Transverse colon (tissue), 4 donors: ENCODE measurements at regions not wholly inside any gene's neighbourhood (a gene's known extent, or its start where the extent isn't known, plus 50 kb on each side); places are given as distances from the start of the nearest gene placed in this dataset.

ENCODE experiments used
- DNase-seq: peaks from one replicate; pipeline ENCODE4 v3.0.0-alpha.2; 2019
- H3K27ac ChIP-seq, 4 donors: fragments of 200-600 bp; sonication (generic); 2 replicates each; pipeline ENCODE4 v1.5.1; 2016 to 2018; ENCODE audit warnings: inconsistent platforms in 4 of 4
- H3K27me3 ChIP-seq: fragments of 200-600 bp; sonication (generic); 2 replicates; pipeline ENCODE4 v1.5.1; 2017; ENCODE audit warnings: inconsistent platforms
- H3K36me3 ChIP-seq, 4 donors: fragments of 200-600 bp; sonication (generic); 2 replicates each; pipeline ENCODE4 v1.5.1; 2017 to 2019; ENCODE audit warnings: inconsistent platforms in 4 of 4
- H3K4me1 ChIP-seq, 4 donors: fragments of 200-600 bp; sonication (generic); 2 replicates each; pipeline ENCODE4 v1.5.1; 2017 to 2020; ENCODE audit warnings: inconsistent platforms in 4 of 4
- H3K4me3 ChIP-seq, 4 donors: fragments of 200-600 bp; sonication (generic); 1 replicate in 1 of 4; 2 replicates in 3 of 4; pipeline versions ENCODE4 v1.5.1 to v1.6.1; 2017 to 2019; ENCODE audit warnings: inconsistent platforms in 4 of 4
- H3K9me3 ChIP-seq, 2 donors: fragments of 200-600 bp; sonication (generic); 2 replicates each; pipeline ENCODE4 v1.5.1; 2017 to 2019; ENCODE audit warnings: inconsistent platforms in 2 of 2
- CTCF ChIP-seq, 5 experiments: fragments of 200-600 bp in 3 of 5; fragments of 450-650 bp in 2 of 5; sonication (generic) in 3 of 5; IDR thresholded peaks; 1 replicate in 2 of 5; 2 replicates in 3 of 5; pipeline ENCODE4 v1.5.1; 2016 to 2017; ENCODE audit warnings: antibody characterized with exemption in 5 of 5, inconsistent platforms in 3 of 5, mild to moderate bottlenecking in 2 of 5, moderate library complexity in 1 of 5
- EP300 ChIP-seq: sonication (generic); formaldehyde crosslinking; IDR thresholded peaks from one replicate; pipeline ENCODE4 v1.6.1; 2017; ENCODE audit warnings: antibody characterized with exemption, low read depth
- POLR2A ChIP-seq: fragments of 450-650 bp; IDR thresholded peaks from one replicate; pipeline ENCODE4 v1.6.1; 2016; ENCODE audit warnings: antibody characterized with exemption, mild to moderate bottlenecking, moderate library complexity
- POLR2AphosphoS5 ChIP-seq, 3 donors: sonication (generic); formaldehyde crosslinking; IDR thresholded peaks; one replicate each; pipeline ENCODE4 v1.6.1; 2016; ENCODE audit warnings: antibody characterized with exemption in 3 of 3
- WGBS, 2 donors: methylation state at CpG; one replicate each; pipeline ENCODE4 v1.1.5; 2018; ENCODE audit warnings: low coverage in 1 of 2; 5-methylcytosine and 5-hydroxymethylcytosine counted together
- in situ Hi-C, 4 donors: fragments of 200-750 bp; cut with MboI; loops; one replicate each; pipeline versions ENCODE4 v1.15.0 to v1.15.1; 2017; ENCODE audit warnings: low sequenced_read_pairs in 3 of 4, low pct_ligation_motif_present in 1 of 4, low pct_unique_long_range_greater_than_20kb in 1 of 4
- intact Hi-C: fragments of 100-400 bp; cut with DNase I; formaldehyde crosslinking; loops from one replicate; pipeline ENCODE4 v1.15.1; 2023; ENCODE audit warnings: low total_unique reads

- Histone ChIP-seq H3K4me1 (no peaks in the 10 kb centered on the region), H3K9me3 (no peaks in the 10 kb centered on the region), H3K4me3 (no peak overlapping the region), H3K27ac (no peak overlapping the region), H3K36me3 (no peaks in the 10 kb centered on the region), H3K27me3 (no peaks in the 10 kb centered on the region)
- TF ChIP-seq EP300 (no peak), CTCF (IDR thresholded peaks at IDR 0.05) (no peak), POLR2AphosphoS5 (IDR thresholded peaks at IDR 0.05) (no peak), POLR2A (no peak)
- intact Hi-C loops, result no loop called here
- in situ Hi-C loops, result no loop called here
- DNase-seq, result no peak
- 79 to 94% methylated on average over 2 of the region's 2 CpGs for WGBS, 2 donors
Measured at GRCh38 chr5:35362772-35363171, 132.5 kb upstream of the PRLR start.

GRCh38 chr5:35360671-35361070 lies 130.4 kb upstream of the PRLR start:
- no peak for DNase-seq
- Histone ChIP-seq H3K4me1 (no peaks in the 10 kb centered on the region), H3K36me3 (no peaks in the 10 kb centered on the region), H3K27me3 (no peaks in the 10 kb centered on the region), H3K4me3 (no peak overlapping the region), H3K27ac (no peak overlapping the region), H3K9me3 (no peaks in the 10 kb centered on the region)
- intact Hi-C loops, result no loop called here
- 40 to 73% methylated on average over 3 of the region's 3 CpGs for WGBS, 2 donors
- in situ Hi-C loops, result no loop called here
- TF ChIP-seq POLR2AphosphoS5 (IDR thresholded peaks at IDR 0.05) (no peak), CTCF (IDR thresholded peaks at IDR 0.05) (no peak), EP300 (no peak), POLR2A (no peak)

GRCh38 chr5:35359859-35360258 lies 129.6 kb upstream of the PRLR start:
- H3K36me3 ChIP-seq, result no peaks in the 10 kb centered on the region
- H3K4me3 ChIP-seq, result no peak overlapping the region
- intact Hi-C loops (no loop called here), in situ Hi-C loops (no loop called here)
- WGBS, 2 donors, result 86% methylated on average over 1 of the region's 1 CpG; no CpG with 5 or more reads in 1 of the 2 donors
- no peak overlapping the region for H3K27ac ChIP-seq
- H3K27me3 ChIP-seq, result no peaks in the 10 kb centered on the region
- no peaks in the 10 kb centered on the region for H3K9me3 ChIP-seq
- TF ChIP-seq EP300 (no peak), POLR2A (no peak)
- H3K4me1 ChIP-seq, result no peaks in the 10 kb centered on the region
- no peak for DNase-seq

- no peaks in the 10 kb centered on the region for H3K36me3 ChIP-seq
- intact Hi-C loops, result no loop called here
Measured at GRCh38 chr5:35357973-35358372, 127.7 kb upstream of the PRLR start.

GRCh38 chr5:35356725-35357124 lies 126.4 kb upstream of the PRLR start:
- Histone ChIP-seq H3K4me3 (no peak overlapping the region), H3K27ac (no peak overlapping the region), H3K36me3 (no peaks in the 10 kb centered on the region), H3K27me3 (no peaks in the 10 kb centered on the region), H3K9me3 (peaks cover 4 to 10% of the 10 kb centered on the region in 2 donors), H3K4me1 (no peaks in the 10 kb centered on the region)
- in situ Hi-C loops (no loop called here), intact Hi-C loops (no loop called here)
- no peak for DNase-seq
- 75 to 89% methylated on average over 4 of the region's 4 CpGs for WGBS, 2 donors
- TF ChIP-seq CTCF (IDR thresholded peaks at IDR 0.05) (no peak), POLR2A (no peak), POLR2AphosphoS5 (IDR thresholded peaks at IDR 0.05) (no peak), EP300 (no peak)

More at GRCh38 chr5:35357973-35358372, 127.7 kb upstream of the PRLR start:
- Histone ChIP-seq H3K27ac (no peak overlapping the region), H3K4me3 (no peak overlapping the region), H3K27me3 (no peaks in the 10 kb centered on the region), H3K4me1 (no peaks in the 10 kb centered on the region), H3K9me3 (peaks cover 0 to 2% of the 10 kb centered on the region in 2 donors)
- DNase-seq, result no peak
- in situ Hi-C loops, result no loop called here
- no peak for TF ChIP-seq POLR2A
- WGBS, 2 donors, result 80 to 95% methylated on average over 1 to 3 of the region's 3 CpGs
